Kidney epithelial cell (primary cell): ENCODE measurements at regions not wholly inside any gene's neighbourhood (a gene's known extent, or its start where the extent isn't known, plus 50 kb on each side); places are given as distances from the start of the nearest gene placed in this dataset.

Experiments used
- DNase-seq: peaks from one replicate; pipeline ENCODE4 v3.0.0-alpha.2; 2010; ENCODE audit warnings: low read depth
- H3K27me3 ChIP-seq: 2 replicates; pipeline ENCODE4 v1.6.0; 2011; ENCODE audit warnings: low read length; ENCODE audit not compliant: control insufficient read depth, insufficient read depth
- H3K36me3 ChIP-seq: 2 replicates; pipeline ENCODE4 v1.5.1; 2011; ENCODE audit warnings: low read length; ENCODE audit not compliant: control insufficient read depth, insufficient read depth
- H3K4me3 ChIP-seq: 2 replicates; pipeline ENCODE4 v1.5.1; 2011; ENCODE audit warnings: low read depth, mild to moderate bottlenecking, control low read depth, low read length
- CTCF ChIP-seq: IDR thresholded peaks from 2 replicates; pipeline ENCODE4 v1.5.1; 2011; ENCODE audit warnings: mild to moderate bottlenecking, moderate library complexity, low read length, control low read depth, inconsistent platforms; ENCODE audit not compliant: insufficient read depth, poor library complexity, severe bottlenecking

DNA sequence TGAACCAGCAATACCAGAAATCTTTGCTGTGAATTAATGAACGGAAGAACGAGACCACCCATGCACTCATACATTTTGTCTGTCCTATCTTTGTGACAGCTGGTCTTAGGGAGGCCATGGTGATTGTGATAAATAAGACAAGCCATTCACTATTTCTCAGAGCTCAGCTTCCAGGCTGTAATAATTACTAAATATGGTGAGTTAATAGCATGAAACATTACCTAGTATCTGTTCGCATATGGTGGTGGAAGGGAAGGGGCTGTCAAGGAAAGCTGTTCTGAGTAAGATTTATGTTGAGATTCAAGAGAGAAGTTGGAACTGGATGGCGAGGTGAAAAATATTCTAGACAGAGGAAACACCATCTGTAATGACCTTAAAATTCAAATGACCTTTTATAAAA is 719.0 kb upstream of the ZNF385D start:
- H3K4me3 ChIP-seq: no peak overlapping the region
- no peaks in the 10 kb centered on the region for H3K27me3 ChIP-seq
- H3K36me3 ChIP-seq: no peaks in the 10 kb centered on the region
- no peak for TF ChIP-seq CTCF
- no peak for DNase-seq

DNA sequence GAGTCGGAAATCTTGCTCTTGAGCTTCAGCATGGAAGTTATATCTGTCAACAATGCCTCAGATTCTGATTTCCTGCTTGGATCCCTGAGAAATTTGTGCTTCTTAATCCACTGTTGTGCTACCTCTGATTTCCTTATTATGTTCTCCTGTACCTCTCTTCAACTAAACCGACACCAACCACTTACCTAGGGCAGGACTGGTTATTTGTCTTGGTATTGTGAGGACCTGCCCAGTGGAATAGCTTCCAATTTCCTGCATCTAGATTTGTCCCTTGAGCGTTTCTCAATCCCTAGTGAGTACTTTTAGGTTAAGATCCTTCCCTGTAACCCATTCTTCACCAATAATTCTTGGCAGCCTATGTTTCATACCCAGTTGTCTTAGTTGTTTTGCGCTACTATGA is 720.5 kb upstream of the ZNF385D start:
- no peaks in the 10 kb centered on the region for H3K36me3 ChIP-seq
- H3K4me3 ChIP-seq: no peak overlapping the region
- TF ChIP-seq CTCF: no peak
- H3K27me3 ChIP-seq: no peaks in the 10 kb centered on the region
- no peak for DNase-seq

DNA sequence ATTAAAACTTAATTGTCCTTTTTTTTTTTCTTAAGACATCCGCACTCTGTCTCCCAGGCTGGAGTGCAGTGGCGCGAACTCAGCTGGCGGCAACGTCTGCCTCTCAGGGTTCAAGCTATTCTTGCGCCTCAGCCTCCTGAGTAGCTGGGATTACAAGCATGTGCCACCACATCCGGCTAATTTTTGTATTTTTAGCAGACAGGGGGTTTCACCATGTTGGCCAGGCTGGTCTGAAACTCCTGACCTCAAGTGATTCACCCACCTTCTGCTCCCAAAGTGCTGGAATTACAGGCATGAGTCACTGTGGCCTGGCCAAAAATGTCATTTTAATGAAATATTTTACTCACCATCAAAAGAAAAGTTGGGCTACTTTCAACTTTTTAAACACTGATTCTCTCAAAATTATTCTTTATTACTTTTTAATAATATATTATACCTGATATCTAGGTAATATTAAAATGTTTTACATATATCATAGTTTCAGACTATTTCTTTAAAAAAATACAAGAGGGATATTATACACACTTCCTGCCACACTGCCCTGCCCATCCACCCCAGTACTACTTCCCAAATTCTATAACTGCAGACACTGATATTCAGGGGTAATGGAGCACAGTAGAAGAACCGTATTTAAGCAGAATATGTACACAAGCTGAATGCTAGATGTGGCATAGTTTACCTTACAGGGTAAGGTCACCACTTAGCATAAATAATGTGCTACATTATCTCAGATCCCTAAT is 723.9 kb upstream of the ZNF385D start:
- no peaks in the 10 kb centered on the region for H3K27me3 ChIP-seq
- H3K36me3 ChIP-seq: no peaks in the 10 kb centered on the region
- H3K4me3 ChIP-seq: no peak overlapping the region
- TF ChIP-seq CTCF: no peak
- DNase-seq: peak; percentile 41

- Histone ChIP-seq H3K36me3 (no peaks in the 10 kb centered on the region), H3K27me3 (no peaks in the 10 kb centered on the region), H3K4me3 (no peak overlapping the region)
- TF ChIP-seq CTCF: no peak
- peak; percentile 60 for DNase-seq
Measured at GRCh38 chr3:22475665-22476240, 724.7 kb upstream of the ZNF385D start.

GRCh38 chr3:22476976-22477375 is 726.0 kb upstream of the ZNF385D start:
- Histone ChIP-seq H3K36me3 (no peaks in the 10 kb centered on the region), H3K4me3 (no peak overlapping the region), H3K27me3 (no peaks in the 10 kb centered on the region)
- TF ChIP-seq CTCF: no peak
- no peak for DNase-seq

DNA sequence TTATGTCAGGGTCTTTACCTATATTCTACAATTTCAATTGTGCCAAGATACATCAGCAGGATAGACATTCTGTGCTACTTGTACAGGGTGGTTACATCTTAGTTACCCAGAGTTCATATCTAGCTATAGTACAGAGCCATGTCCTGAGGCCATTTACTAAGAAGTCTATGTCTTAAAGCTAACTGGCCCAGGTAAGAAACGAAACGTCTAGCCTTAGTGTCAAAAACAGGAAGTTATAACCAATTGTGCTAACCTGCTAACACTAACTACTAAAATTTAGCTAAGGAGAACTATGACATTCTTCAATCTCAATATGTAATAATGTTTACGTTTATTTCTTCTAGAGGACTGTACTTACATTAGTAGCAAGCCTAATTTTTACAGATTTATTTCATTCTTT is 717.2 kb upstream of the UBE2E2 start:
- Histone ChIP-seq H3K27me3 (no peaks in the 10 kb centered on the region), H3K36me3 (no peaks in the 10 kb centered on the region), H3K4me3 (no peak overlapping the region)
- TF ChIP-seq CTCF: no peak
- no peak for DNase-seq
